Transverse colon (tissue), 4 donors: ENCODE measurements at regions not wholly inside any gene's neighbourhood (a gene's known extent, or its start where the extent isn't known, plus 50 kb on each side); places are given as distances from the start of the nearest gene placed in this dataset.

ENCODE experiments used
- DNase-seq: peaks from one replicate; pipeline ENCODE4 v3.0.0-alpha.2; 2019
- H3K27ac ChIP-seq, 4 donors: fragments of 200-600 bp; sonication (generic); 2 replicates each; pipeline ENCODE4 v1.5.1; 2016 to 2018; ENCODE audit warnings: inconsistent platforms in 4 of 4
- H3K27me3 ChIP-seq: fragments of 200-600 bp; sonication (generic); 2 replicates; pipeline ENCODE4 v1.5.1; 2017; ENCODE audit warnings: inconsistent platforms
- H3K36me3 ChIP-seq, 4 donors: fragments of 200-600 bp; sonication (generic); 2 replicates each; pipeline ENCODE4 v1.5.1; 2017 to 2019; ENCODE audit warnings: inconsistent platforms in 4 of 4
- H3K4me1 ChIP-seq, 4 donors: fragments of 200-600 bp; sonication (generic); 2 replicates each; pipeline ENCODE4 v1.5.1; 2017 to 2020; ENCODE audit warnings: inconsistent platforms in 4 of 4
- H3K4me3 ChIP-seq, 4 donors: fragments of 200-600 bp; sonication (generic); 1 replicate in 1 of 4; 2 replicates in 3 of 4; pipeline versions ENCODE4 v1.5.1 to v1.6.1; 2017 to 2019; ENCODE audit warnings: inconsistent platforms in 4 of 4
- H3K9me3 ChIP-seq, 2 donors: fragments of 200-600 bp; sonication (generic); 2 replicates each; pipeline ENCODE4 v1.5.1; 2017 to 2019; ENCODE audit warnings: inconsistent platforms in 2 of 2
- CTCF ChIP-seq, 5 experiments: fragments of 200-600 bp in 3 of 5; fragments of 450-650 bp in 2 of 5; sonication (generic) in 3 of 5; IDR thresholded peaks; 1 replicate in 2 of 5; 2 replicates in 3 of 5; pipeline ENCODE4 v1.5.1; 2016 to 2017; ENCODE audit warnings: antibody characterized with exemption in 5 of 5, inconsistent platforms in 3 of 5, mild to moderate bottlenecking in 2 of 5, moderate library complexity in 1 of 5
- EP300 ChIP-seq: sonication (generic); formaldehyde crosslinking; IDR thresholded peaks from one replicate; pipeline ENCODE4 v1.6.1; 2017; ENCODE audit warnings: antibody characterized with exemption, low read depth
- POLR2A ChIP-seq: fragments of 450-650 bp; IDR thresholded peaks from one replicate; pipeline ENCODE4 v1.6.1; 2016; ENCODE audit warnings: antibody characterized with exemption, mild to moderate bottlenecking, moderate library complexity
- POLR2AphosphoS5 ChIP-seq, 3 donors: sonication (generic); formaldehyde crosslinking; IDR thresholded peaks; one replicate each; pipeline ENCODE4 v1.6.1; 2016; ENCODE audit warnings: antibody characterized with exemption in 3 of 3
- WGBS, 2 donors: methylation state at CpG; one replicate each; pipeline ENCODE4 v1.1.5; 2018; ENCODE audit warnings: low coverage in 1 of 2; 5-methylcytosine and 5-hydroxymethylcytosine counted together
- in situ Hi-C, 4 donors: fragments of 200-750 bp; cut with MboI; loops; one replicate each; pipeline versions ENCODE4 v1.15.0 to v1.15.1; 2017; ENCODE audit warnings: low sequenced_read_pairs in 3 of 4, low pct_ligation_motif_present in 1 of 4, low pct_unique_long_range_greater_than_20kb in 1 of 4
- intact Hi-C: fragments of 100-400 bp; cut with DNase I; formaldehyde crosslinking; loops from one replicate; pipeline ENCODE4 v1.15.1; 2023; ENCODE audit warnings: low total_unique reads

- intact Hi-C loops (no loop called here), in situ Hi-C loops (no loop called here)
- Histone ChIP-seq H3K9me3 (no peaks in the 10 kb centered on the region), H3K27me3 (no peaks in the 10 kb centered on the region), H3K27ac (no peak overlapping the region), H3K36me3 (no peaks in the 10 kb centered on the region), H3K4me1 (no peaks in the 10 kb centered on the region), H3K4me3 (no peak overlapping the region)
- no peak for DNase-seq
- no peak for TF ChIP-seq CTCF (IDR thresholded peaks at IDR 0.05)
- no peak for TF ChIP-seq POLR2AphosphoS5 (IDR thresholded peaks at IDR 0.05)
- TF ChIP-seq EP300, result no peak
- TF ChIP-seq POLR2A, result no peak
- 89 to 96% methylated on average over 2 of the region's 2 CpGs for WGBS, 2 donors
These were observed 133.4 kb upstream of the MYLIP start for GRCh38 chr6:15995493-15995892.

- in situ Hi-C loops, result no loop called here
These were observed 133.9 kb upstream of the MYLIP start for GRCh38 chr6:15994814-15995459.

GRCh38 chr6:15993716-15994228 is 135.1 kb upstream of the MYLIP start:
- WGBS, 2 donors, result 80 to 94% methylated on average over 1 to 5 of the region's 5 CpGs
- no peak overlapping the region for H3K4me3 ChIP-seq
- intact Hi-C loops (no loop called here), in situ Hi-C loops (no loop called here)
- H3K9me3 ChIP-seq, result no peaks in the 10 kb centered on the region
- H3K36me3 ChIP-seq, result no peaks in the 10 kb centered on the region
- H3K4me1 ChIP-seq, result no peaks in the 10 kb centered on the region
- DNase-seq, result no peak
- no peak overlapping the region for H3K27ac ChIP-seq
- no peak for TF ChIP-seq EP300
- no peak for TF ChIP-seq CTCF (IDR thresholded peaks at IDR 0.05)
- no peak for TF ChIP-seq POLR2AphosphoS5 (IDR thresholded peaks at IDR 0.05)
- H3K27me3 ChIP-seq, result no peaks in the 10 kb centered on the region

More at GRCh38 chr6:15994814-15995459, 133.9 kb upstream of the MYLIP start:
- Histone ChIP-seq H3K4me3 (no peak overlapping the region), H3K27ac (no peak overlapping the region), H3K36me3 (no peaks in the 10 kb centered on the region), H3K9me3 (no peaks in the 10 kb centered on the region), H3K4me1 (no peaks in the 10 kb centered on the region), H3K27me3 (no peaks in the 10 kb centered on the region)
- intact Hi-C loops, result no loop called here
- TF ChIP-seq POLR2A, result no peak
- no peak for TF ChIP-seq CTCF (IDR thresholded peaks at IDR 0.05)
- no peak for TF ChIP-seq POLR2AphosphoS5 (IDR thresholded peaks at IDR 0.05)
- TF ChIP-seq EP300, result no peak
- WGBS, 2 donors, result 66 to 74% methylated on average over 7 to 8 of the region's 8 CpGs
- DNase-seq, result no peak

GRCh38 chr6:15990179-15990578 is 138.7 kb upstream of the MYLIP start:
- intact Hi-C loops (no loop called here), in situ Hi-C loops (no loop called here)
- Histone ChIP-seq H3K27me3 (no peaks in the 10 kb centered on the region), H3K27ac (no peak overlapping the region), H3K9me3 (no peaks in the 10 kb centered on the region), H3K4me1 (no peaks in the 10 kb centered on the region), H3K4me3 (no peak overlapping the region), H3K36me3 (no peaks in the 10 kb centered on the region)
- no peak for DNase-seq
- TF ChIP-seq EP300 (no peak), POLR2AphosphoS5 (IDR thresholded peaks at IDR 0.05) (no peak), CTCF (IDR thresholded peaks at IDR 0.05) (no peak), POLR2A (no peak)
- 86 to 92% methylated on average over 2 of the region's 2 CpGs for WGBS, 2 donors
